Cardiac muscle cell (in vitro differentiated cells and primary cell): ENCODE measurements at regions not wholly inside any gene's neighbourhood (a gene's known extent, or its start where the extent isn't known, plus 50 kb on each side); places are given as distances from the start of the nearest gene placed in this dataset.

Experiments used
- DNase-seq, 2 donors: peaks; one replicate each; pipeline versions ENCODE4 v3.0.0 to v3.0.0-alpha.2; 2010 to 2017; ENCODE audit warnings: low read depth in 1 of 2, low spot score in 1 of 2
- H3K27ac ChIP-seq: fragments of 200-600 bp; sonication (generic); 2 replicates; pipeline ENCODE4 v1.5.1; 2016
- H3K27me3 ChIP-seq: fragments of 200-600 bp; sonication (generic); 2 replicates; pipeline ENCODE4 v1.6.0; 2016; ENCODE audit warnings: control low read depth
- H3K36me3 ChIP-seq: fragments of 200-600 bp; sonication (generic); 2 replicates; pipeline ENCODE4 v1.5.1; 2016; ENCODE audit warnings: control low read depth
- H3K4me1 ChIP-seq: fragments of 200-600 bp; sonication (generic); 2 replicates; pipeline ENCODE4 v1.8.1; 2017; ENCODE audit warnings: low read depth, mild to moderate bottlenecking, mixed run types
- H3K4me3 ChIP-seq: fragments of 200-600 bp; sonication (generic); 2 replicates; pipeline ENCODE4 v1.5.1; 2016; ENCODE audit warnings: mild to moderate bottlenecking
- H3K9me3 ChIP-seq: fragments of 200-600 bp; sonication (generic); 2 replicates; pipeline ENCODE4 v1.5.1; 2017; ENCODE audit warnings: low read depth, mild to moderate bottlenecking, control low read depth
- CTCF ChIP-seq: IDR thresholded peaks from 2 replicates; pipeline ENCODE4 v1.5.1; 2012; ENCODE audit warnings: low read depth, mild to moderate bottlenecking, low read length

- no peak for TF ChIP-seq CTCF
- no peaks in the 10 kb centered on the region for H3K9me3 ChIP-seq
- no peaks in the 10 kb centered on the region for H3K27me3 ChIP-seq
- no peaks in the 10 kb centered on the region for H3K36me3 ChIP-seq
- H3K27ac ChIP-seq = no peak overlapping the region
- no peak overlapping the region for H3K4me3 ChIP-seq
- DNase-seq = no peak
- H3K4me1 ChIP-seq = no peaks in the 10 kb centered on the region
These were observed 116.5 kb downstream of the CYLD start for GRCh38 chr16:50858376-50858775.

GRCh38 chr16:50857881-50858280 is 116.0 kb downstream of the CYLD start:
- no peak overlapping the region for H3K4me3 ChIP-seq
- no peaks in the 10 kb centered on the region for H3K27me3 ChIP-seq
- H3K9me3 ChIP-seq = no peaks in the 10 kb centered on the region
- no peak for DNase-seq
- no peak for TF ChIP-seq CTCF
- no peaks in the 10 kb centered on the region for H3K4me1 ChIP-seq
- H3K27ac ChIP-seq = no peak overlapping the region
- H3K36me3 ChIP-seq = no peaks in the 10 kb centered on the region

GRCh38 chr16:50856991-50857390 is 115.1 kb downstream of the CYLD start:
- Histone ChIP-seq H3K9me3 (no peaks in the 10 kb centered on the region), H3K36me3 (no peaks in the 10 kb centered on the region), H3K4me1 (no peaks in the 10 kb centered on the region), H3K4me3 (no peak overlapping the region), H3K27me3 (no peaks in the 10 kb centered on the region), H3K27ac (no peak overlapping the region)
- no peak for DNase-seq
- no peak for TF ChIP-seq CTCF

- no peak for TF ChIP-seq CTCF
- Histone ChIP-seq H3K9me3 (no peaks in the 10 kb centered on the region), H3K36me3 (no peaks in the 10 kb centered on the region), H3K27ac (no peak overlapping the region), H3K4me3 (no peak overlapping the region), H3K4me1 (no peaks in the 10 kb centered on the region), H3K27me3 (no peaks in the 10 kb centered on the region)
- DNase-seq = no peak
These were observed 111.4 kb downstream of the CYLD start for GRCh38 chr16:50853329-50853728.
